KMS-11 (cell line): ENCODE measurements at regions not wholly inside any gene's neighbourhood (a gene's known extent, or its start where the extent isn't known, plus 50 kb on each side); places are given as distances from the start of the nearest gene placed in this dataset.
"Not testable (repeated sequence)": the region's sequence is repeated elsewhere in the genome, so short reads cannot be mapped to it uniquely, and the experiment has no call there.

Experiments used
- H2AFZ ChIP-seq: fragments of 200-600 bp; sonication (generic); 2 replicates; pipeline ENCODE4 v1.6.1; 2016; ENCODE audit warnings: antibody characterized with exemption, mixed run types, low read depth
- H3K27ac ChIP-seq: fragments of 200-600 bp; sonication (generic); 2 replicates; pipeline ENCODE4 v1.6.1; 2016; ENCODE audit warnings: mild to moderate bottlenecking, mixed run types
- H3K27me3 ChIP-seq: fragments of 200-600 bp; sonication (generic); 2 replicates; pipeline ENCODE4 v1.6.1; 2017; ENCODE audit warnings: mild to moderate bottlenecking, low read depth, mixed run types, moderate library complexity; ENCODE audit not compliant: insufficient read depth
- H3K36me3 ChIP-seq: fragments of 200-600 bp; sonication (generic); 2 replicates; pipeline ENCODE4 v1.6.1; 2017; ENCODE audit warnings: mild to moderate bottlenecking, mixed run types; ENCODE audit not compliant: insufficient read depth
- H3K4me1 ChIP-seq: fragments of 200-600 bp; sonication (generic); 2 replicates; pipeline ENCODE4 v1.6.1; 2016; ENCODE audit warnings: mild to moderate bottlenecking, low read depth, mixed run types; ENCODE audit not compliant: poor library complexity, severe bottlenecking
- H3K4me2 ChIP-seq: fragments of 200-600 bp; sonication (generic); 2 replicates; pipeline ENCODE4 v1.7.0; 2016; ENCODE audit warnings: mild to moderate bottlenecking, mixed run types
- H3K4me3 ChIP-seq: fragments of 200-600 bp; sonication (generic); IDR thresholded peaks from 2 replicates; pipeline ENCODE4 v1.6.1; 2017; ENCODE audit warnings: low read depth, low read length, mixed read lengths; ENCODE audit not compliant: insufficient read depth
- H3K79me2 ChIP-seq: fragments of 200-600 bp; sonication (generic); 2 replicates; pipeline ENCODE4 v1.6.1; 2016; ENCODE audit warnings: low read depth, mixed run types; ENCODE audit not compliant: insufficient read depth
- H3K9ac ChIP-seq: fragments of 200-600 bp; sonication (generic); 2 replicates; pipeline ENCODE4 v1.6.1; 2016; ENCODE audit warnings: mild to moderate bottlenecking, mixed run types
- H4K20me1 ChIP-seq: fragments of 200-600 bp; sonication (generic); 2 replicates; pipeline ENCODE4 v1.6.1; 2016; ENCODE audit warnings: mild to moderate bottlenecking, mixed run types; ENCODE audit not compliant: insufficient read depth
- CTCF ChIP-seq: fragments of 200-600 bp; sonication (generic); conservative IDR thresholded peaks from 2 replicates; pipeline ENCODE4 v1.6.1; 2017; ENCODE audit warnings: low read depth, mild to moderate bottlenecking, antibody characterized with exemption, low read length, moderate library complexity, mixed read lengths

- Histone ChIP-seq H3K4me2 (no peak overlapping the region), H3K27me3 (no peaks in the 10 kb centered on the region), H3K36me3 (no peaks in the 10 kb centered on the region), H3K9ac (no peak overlapping the region), H3K4me3 (no peak overlapping the region), H3K4me1 (no peaks in the 10 kb centered on the region), H2AFZ (no peak overlapping the region), H3K27ac (no peak overlapping the region), H3K79me2 (no peaks in the 10 kb centered on the region), H4K20me1 (no peaks in the 10 kb centered on the region)
- TF ChIP-seq CTCF: no peak
Observed at GRCh38 chr16:52742052-52742451, 195.1 kb upstream of the TOX3 start.

- Histone ChIP-seq H3K4me1 (no peaks in the 10 kb centered on the region), H3K27me3 (no peaks in the 10 kb centered on the region), H3K36me3 (no peaks in the 10 kb centered on the region), H4K20me1 (no peaks in the 10 kb centered on the region), H2AFZ (no peak overlapping the region), H3K79me2 (no peaks in the 10 kb centered on the region), H3K4me2 (no peak overlapping the region), H3K9ac (no peak overlapping the region), H3K4me3 (no peak overlapping the region), H3K27ac (no peak overlapping the region)
- no peak for TF ChIP-seq CTCF
Observed at GRCh38 chr16:52741351-52741750, 194.4 kb upstream of the TOX3 start.

GRCh38 chr16:52740766-52741165, 193.8 kb upstream of the TOX3 start:
- no peak overlapping the region for H3K4me3 ChIP-seq
- H3K27ac ChIP-seq: no peak overlapping the region
- H4K20me1 ChIP-seq: no peaks in the 10 kb centered on the region
- H3K36me3 ChIP-seq: no peaks in the 10 kb centered on the region
- no peak overlapping the region for H3K9ac ChIP-seq
- no peaks in the 10 kb centered on the region for H3K79me2 ChIP-seq
- no peak overlapping the region for H2AFZ ChIP-seq
- H3K4me2 ChIP-seq: no peak overlapping the region
- no peaks in the 10 kb centered on the region for H3K27me3 ChIP-seq
- no peak for TF ChIP-seq CTCF
- no peaks in the 10 kb centered on the region for H3K4me1 ChIP-seq

- H3K9ac ChIP-seq: no peak overlapping the region
- H3K4me1 ChIP-seq: no peaks in the 10 kb centered on the region
- no peaks in the 10 kb centered on the region for H3K79me2 ChIP-seq
- H4K20me1 ChIP-seq: no peaks in the 10 kb centered on the region
- no peak overlapping the region for H3K27ac ChIP-seq
- H3K4me3 ChIP-seq: no peak overlapping the region
- H2AFZ ChIP-seq: no peak overlapping the region
- no peak overlapping the region for H3K4me2 ChIP-seq
- no peaks in the 10 kb centered on the region for H3K27me3 ChIP-seq
- H3K36me3 ChIP-seq: no peaks in the 10 kb centered on the region
- no peak for TF ChIP-seq CTCF
Observed at GRCh38 chr16:52740333-52740732, 193.4 kb upstream of the TOX3 start.

GRCh38 chr16:52738992-52739391, 192.0 kb upstream of the TOX3 start:
- H3K27ac ChIP-seq, H3K4me2 ChIP-seq, H3K4me3 ChIP-seq, H3K79me2 ChIP-seq, H2AFZ ChIP-seq, H3K9ac ChIP-seq, H3K4me1 ChIP-seq, H3K27me3 ChIP-seq, H3K36me3 ChIP-seq, H4K20me1 ChIP-seq: not testable (repeated sequence)
